ENCODE measurements at regions not wholly inside any gene's neighbourhood (a gene's known extent, or its start where the extent isn't known, plus 50 kb on each side); places are given as distances from the start of the nearest gene placed in this dataset.

GRCh38 chr12:93011100-93011499 lies 82.0 kb upstream of the EEA1 start:
- ChIA-PET CTCF (interaction anchor here (1.1 kb wide), 1 partner anchor 408 kb away, joined by 4 read pairs; no protein-coding TSS in a partner anchor), POLR2A (no interaction called here), RAD21 (ENCODE audit: low non-redundant PET in 1 of 2, low total read pairs in 2 of 2, uncharacterized antibody in 2 of 2, unreplicated experiment in 2 of 2) (no interaction called here)
- intact Hi-C loops (cut with micrococcal nuclease) = no loop called here
- H3K4me2 ChIP-seq (ENCODE audit: low read length) = peak overlapping the region; percentile 38
- H3K27ac ChIP-seq (ENCODE audit: low read depth, low read length) = no peak overlapping the region
- peak overlapping the region; percentile 89 for H2AFZ ChIP-seq (ENCODE audit: low read depth, low read length, poor library complexity, severe bottlenecking)
- no peaks in the 10 kb centered on the region for H3K27me3 ChIP-seq (ENCODE audit: insufficient read depth, low read length)
- no peaks in the 10 kb centered on the region for H3K36me3 ChIP-seq (ENCODE audit: control insufficient read depth in 1 of 2, insufficient read depth in 2 of 2, low read length in 2 of 2)
- ATAC-seq = peak; percentile 82
- H3K9me3 ChIP-seq (ENCODE audit: control insufficient read depth in 1 of 2, insufficient read depth in 1 of 2, low read depth in 1 of 2, low read length in 2 of 2) = no peaks in the 10 kb centered on the region
- peaks cover 4 to 9% of the 10 kb centered on the region in 2 experiments; a peak in 3 of 4 replicates for H3K4me1 ChIP-seq (ENCODE audit: control insufficient read depth in 1 of 2, insufficient read depth in 2 of 2, low read length in 2 of 2)
- DNase-seq (ENCODE audit: low read depth, low spot score) = peak; percentile 7
- no peaks in the 10 kb centered on the region for H3K79me2 ChIP-seq (ENCODE audit: insufficient read depth, low read length)
- no peak overlapping the region for H3K4me3 ChIP-seq (replicated peaks in 1 of 2; ENCODE audit: low read depth in 1 of 2, low read length in 2 of 2)
- TF ChIP-seq SRF (IDR thresholded peaks at IDR 0.05; ENCODE audit: low read depth) (no peak), EGR1 (IDR thresholded peaks at IDR 0.05; ENCODE audit: low read depth) (no peak), ZBTB33 (IDR thresholded peaks at IDR 0.05; ENCODE audit: extremely low read depth, insufficient replicate concordance, low read length) (no peak), CTCF (IDR thresholded peaks at IDR 0.05 in 2 of 3, conservative IDR thresholded peaks at IDR 0.05 in 1 of 3; ENCODE audit: borderline replicate concordance in 1 of 3, insufficient read depth in 1 of 3, low read depth in 2 of 3, low read length in 2 of 3) (no peak), ATF3 (IDR thresholded peaks at IDR 0.05) (no peak), YY1 (IDR thresholded peaks at IDR 0.05; ENCODE audit: extremely low read depth, insufficient replicate concordance, low read depth, low read length) (no peak), SIN3A (IDR thresholded peaks at IDR 0.05; ENCODE audit: low read depth) (no peak), ELF1 (IDR thresholded peaks at IDR 0.05; ENCODE audit: borderline replicate concordance, low read depth) (no peak), ZNF274 (IDR thresholded peaks at IDR 0.05; ENCODE audit: low read depth, low read length) (no peak), ZFX (IDR thresholded peaks at IDR 0.05) (no peak), EZH2phosphoT487 (IDR thresholded peaks at IDR 0.05; ENCODE audit: borderline replicate concordance) (no peak)
- H4K20me1 ChIP-seq (ENCODE audit: insufficient read depth) = no peaks in the 10 kb centered on the region
- no peaks in the 10 kb centered on the region; the same call in 1 of the 2 replicates for H3K9me2 ChIP-seq (ENCODE audit: insufficient read depth)
- no peak overlapping the region for H3K9ac ChIP-seq (ENCODE audit: low read length)
- no TSS peak for BruUV-seq (replicated peaks)
